ENCODE measurements at regions not wholly inside any gene's neighbourhood (a gene's known extent, or its start where the extent isn't known, plus 50 kb on each side); places are given as distances from the start of the nearest gene placed in this dataset.
"Not testable (repeated sequence)": the region's sequence is repeated elsewhere in the genome, so short reads cannot be mapped to it uniquely, and the experiment has no call there.

DNA sequence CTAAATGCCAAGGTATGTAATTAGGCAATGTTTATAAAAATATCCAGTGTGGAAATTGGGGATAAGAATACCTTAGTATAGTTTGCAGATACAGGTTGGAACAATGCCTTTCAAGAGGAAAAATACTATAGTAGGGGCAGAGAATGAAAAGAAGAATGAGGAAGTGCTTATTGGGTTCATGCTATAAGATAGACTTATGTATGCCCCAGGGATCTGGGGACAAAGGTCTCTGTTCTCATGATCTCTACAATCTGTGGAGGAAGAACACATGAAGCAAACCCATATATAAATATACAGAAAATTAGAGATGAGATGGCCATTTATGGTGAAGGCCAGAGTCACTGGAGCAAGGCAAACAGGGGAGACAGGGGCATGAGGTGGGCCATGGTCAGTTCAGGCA, 106.5 kb upstream of the DAB2 start:
- TF ChIP-seq, protein P1, sequence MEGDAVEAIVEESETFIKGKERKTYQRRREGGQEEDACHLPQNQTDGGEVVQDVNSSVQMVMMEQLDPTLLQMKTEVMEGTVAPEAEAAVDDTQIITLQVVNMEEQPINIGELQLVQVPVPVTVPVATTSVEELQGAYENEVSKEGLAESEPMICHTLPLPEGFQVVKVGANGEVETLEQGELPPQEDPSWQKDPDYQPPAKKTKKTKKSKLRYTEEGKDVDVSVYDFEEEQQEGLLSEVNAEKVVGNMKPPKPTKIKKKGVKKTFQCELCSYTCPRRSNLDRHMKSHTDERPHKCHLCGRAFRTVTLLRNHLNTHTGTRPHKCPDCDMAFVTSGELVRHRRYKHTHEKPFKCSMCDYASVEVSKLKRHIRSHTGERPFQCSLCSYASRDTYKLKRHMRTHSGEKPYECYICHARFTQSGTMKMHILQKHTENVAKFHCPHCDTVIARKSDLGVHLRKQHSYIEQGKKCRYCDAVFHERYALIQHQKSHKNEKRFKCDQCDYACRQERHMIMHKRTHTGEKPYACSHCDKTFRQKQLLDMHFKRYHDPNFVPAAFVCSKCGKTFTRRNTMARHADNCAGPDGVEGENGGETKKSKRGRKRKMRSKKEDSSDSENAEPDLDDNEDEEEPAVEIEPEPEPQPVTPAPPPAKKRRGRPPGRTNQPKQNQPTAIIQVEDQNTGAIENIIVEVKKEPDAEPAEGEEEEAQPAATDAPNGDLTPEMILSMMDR (IDR thresholded peaks at IDR 0.05; ENCODE audit: control insufficient read depth, insufficient read depth, low read depth, low read length, missing control alignments) = no peak
- no peak for DNase-seq (ENCODE audit: low read depth)
- no peak overlapping the region for H3K4me3 ChIP-seq (ENCODE audit: control insufficient read depth, low read depth, low read length)

DNA sequence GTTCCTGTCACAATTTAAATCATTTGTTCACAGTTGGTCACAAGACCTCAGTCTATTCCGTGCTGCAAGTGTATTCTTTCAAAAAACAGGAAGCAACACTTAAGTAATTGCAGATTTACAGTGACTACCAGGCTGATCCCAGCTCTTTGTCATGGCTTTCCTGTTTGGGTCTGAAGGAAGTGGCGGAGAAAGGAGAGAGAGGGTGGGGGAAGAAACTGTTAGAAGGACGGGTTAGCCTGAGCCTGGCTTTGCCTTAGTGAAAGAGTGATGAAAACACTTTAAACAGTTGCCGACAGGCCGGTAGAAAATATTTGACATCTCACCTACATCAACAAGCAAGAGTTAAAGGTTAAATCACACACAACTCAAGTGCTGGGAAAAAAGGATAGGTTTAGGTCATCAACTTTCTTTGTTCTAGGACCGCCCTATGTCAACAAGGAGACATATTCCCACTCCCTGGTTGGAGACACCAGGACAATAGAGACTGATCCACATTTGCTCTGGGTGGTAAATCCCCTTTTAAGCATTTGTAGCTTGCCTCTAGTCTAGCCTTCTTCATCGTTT, 102.2 kb upstream of the DAB2 start:
- DNase-seq (ENCODE audit: low read depth) = no peak
- TF ChIP-seq, protein P1 (IDR thresholded peaks at IDR 0.05; ENCODE audit: control insufficient read depth, insufficient read depth, low read depth, low read length, missing control alignments) = no peak
- H3K4me3 ChIP-seq (ENCODE audit: control insufficient read depth, low read depth, low read length) = no peak overlapping the region

DNA sequence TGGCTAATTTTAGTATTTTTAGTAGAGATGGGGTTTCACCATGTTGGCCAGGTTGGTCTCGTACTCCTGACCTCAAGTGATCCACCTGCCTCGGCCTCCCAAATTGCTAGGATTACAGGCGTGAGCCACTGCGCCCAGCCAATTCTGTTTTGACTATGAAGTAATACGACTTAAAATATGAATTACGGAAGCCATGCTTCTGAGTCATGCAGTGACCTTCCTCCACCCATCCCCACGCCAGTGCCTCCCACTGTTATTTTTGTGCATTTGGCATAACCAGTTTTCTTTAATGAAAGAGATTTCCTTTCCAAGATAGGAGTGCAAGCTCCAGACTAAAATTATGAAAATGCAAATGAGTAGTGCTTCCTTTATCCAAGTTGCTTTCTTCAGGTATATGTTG, 101.0 kb upstream of the DAB2 start:
- not testable (repeated sequence) for H3K4me3 ChIP-seq (ENCODE audit: control insufficient read depth, low read depth, low read length); DNase-seq (ENCODE audit: low read depth)

DNA sequence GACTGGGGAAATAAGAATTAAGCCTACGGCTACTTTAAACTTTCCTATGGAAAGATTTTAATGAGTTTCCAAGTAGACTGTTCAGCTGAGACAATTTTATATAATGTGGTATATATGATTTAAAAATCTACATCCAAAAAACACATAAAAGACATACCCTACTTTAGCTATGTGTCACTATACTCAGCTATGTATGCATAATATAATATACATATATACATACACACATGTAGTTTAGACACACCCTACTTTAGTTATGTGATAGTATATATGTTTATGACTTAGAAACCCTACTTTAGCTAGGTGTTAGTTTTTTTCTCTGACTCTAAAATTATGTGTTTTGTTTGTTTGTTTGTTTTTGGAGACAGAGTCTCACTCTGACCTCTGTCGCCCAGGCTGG, 100.5 kb upstream of the DAB2 start:
- TF ChIP-seq, protein P1 (IDR thresholded peaks at IDR 0.05; ENCODE audit: control insufficient read depth, insufficient read depth, low read depth, low read length, missing control alignments) = no peak
- DNase-seq (ENCODE audit: low read depth) = no peak
- H3K4me3 ChIP-seq (ENCODE audit: control insufficient read depth, low read depth, low read length) = no peak overlapping the region

DNA sequence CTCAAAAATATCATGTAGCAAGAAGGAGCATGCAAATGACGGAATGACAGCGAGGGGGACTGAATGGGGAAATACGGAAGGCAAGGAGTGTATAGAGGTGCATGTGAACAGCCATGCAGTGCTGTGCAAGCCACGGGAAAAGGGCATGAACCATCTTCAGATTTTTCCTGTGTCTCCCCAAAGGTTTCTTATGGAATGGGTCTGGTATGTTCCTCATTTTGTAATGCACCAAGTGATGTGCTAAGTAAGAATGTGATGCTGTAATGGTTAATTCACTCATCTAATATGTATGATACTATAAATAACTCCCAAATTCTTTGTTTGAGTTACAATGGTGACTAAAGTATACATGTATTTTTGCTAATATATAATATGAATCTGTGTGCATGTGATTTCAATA, 99.0 kb upstream of the DAB2 start:
- no peak for DNase-seq (ENCODE audit: low read depth)
- no peak overlapping the region for H3K4me3 ChIP-seq (ENCODE audit: control insufficient read depth, low read depth, low read length)
- TF ChIP-seq, protein P1 (IDR thresholded peaks at IDR 0.05; ENCODE audit: control insufficient read depth, insufficient read depth, low read depth, low read length, missing control alignments) = no peak

DNA sequence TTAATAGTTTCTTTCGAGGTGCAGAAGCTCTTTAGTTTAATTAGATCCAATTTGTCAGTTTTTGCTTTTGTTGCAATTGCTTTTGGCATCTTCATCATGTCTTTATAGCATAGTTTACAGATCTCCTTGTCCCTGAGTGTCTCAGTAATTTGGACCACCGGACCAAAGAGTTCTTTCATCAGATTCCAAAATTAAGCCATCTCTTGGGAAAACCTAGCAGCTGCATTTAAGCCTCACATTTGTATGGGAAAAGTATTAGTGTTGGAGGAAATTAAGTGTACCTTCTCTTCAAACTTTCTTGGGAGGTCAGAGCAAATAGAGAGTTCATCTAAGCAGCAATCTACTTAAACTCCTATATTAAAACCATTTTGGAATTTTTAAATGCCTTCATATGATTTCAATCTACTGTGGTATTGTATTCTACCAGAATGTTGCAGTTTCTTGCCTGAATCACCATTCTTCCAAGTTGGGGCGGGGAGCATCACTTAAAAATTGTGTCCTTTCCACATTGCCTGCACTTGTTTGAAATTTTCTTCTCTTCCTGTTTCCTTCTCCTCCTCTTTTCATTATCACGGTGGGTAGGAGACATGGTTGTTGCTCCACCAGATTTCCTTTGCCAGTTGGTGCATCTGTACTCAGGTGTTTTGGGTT, 97.3 kb upstream of the DAB2 start:
- TF ChIP-seq, protein P1 (IDR thresholded peaks at IDR 0.05; ENCODE audit: control insufficient read depth, insufficient read depth, low read depth, low read length, missing control alignments) = no peak
- no peak for DNase-seq (ENCODE audit: low read depth)
- no peak overlapping the region for H3K4me3 ChIP-seq (ENCODE audit: control insufficient read depth, low read depth, low read length)

DNA sequence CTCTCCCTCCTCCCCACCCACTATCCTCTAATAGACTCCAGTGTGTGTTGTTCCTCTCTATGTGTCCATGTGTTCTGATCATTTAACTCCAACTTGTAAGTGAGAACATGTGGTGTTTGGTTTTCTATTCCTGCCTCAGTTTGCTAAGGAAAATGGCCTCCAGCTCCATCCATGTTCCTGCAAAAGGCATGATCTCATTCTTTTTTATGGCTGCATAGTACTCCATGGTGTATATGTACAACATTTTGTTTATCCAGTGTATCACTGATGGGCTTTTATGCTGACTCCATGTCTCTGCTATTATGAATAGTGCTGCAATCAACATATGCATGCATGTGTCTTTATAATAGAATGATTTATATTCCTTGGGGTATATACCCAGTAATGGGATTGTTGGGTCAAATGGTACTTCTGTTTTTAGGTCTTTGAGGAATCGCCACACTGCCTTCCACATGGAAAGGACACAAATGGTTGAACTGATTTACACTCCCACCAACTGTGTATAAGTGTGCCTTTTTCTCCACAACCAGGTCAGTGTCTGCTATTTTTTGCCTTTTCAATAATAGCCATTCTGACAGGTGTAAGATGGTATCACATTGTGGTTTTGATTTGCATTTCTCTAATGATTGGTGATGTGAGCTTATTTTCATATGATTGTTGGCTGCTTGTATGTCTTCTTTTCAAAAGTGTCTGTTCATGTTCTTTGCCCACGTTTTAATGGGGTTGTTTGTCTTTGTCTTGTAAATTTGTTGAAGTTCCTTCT, 96.5 kb upstream of the DAB2 start:
- TF ChIP-seq, protein P1 (IDR thresholded peaks at IDR 0.05; ENCODE audit: control insufficient read depth, insufficient read depth, low read depth, low read length, missing control alignments) = no peak
- no peak for DNase-seq (ENCODE audit: low read depth)
- no peak overlapping the region for H3K4me3 ChIP-seq (ENCODE audit: control insufficient read depth, low read depth, low read length)
